PC-3 (cell line): ENCODE measurements at regions not wholly inside any gene's neighbourhood (a gene's known extent, or its start where the extent isn't known, plus 50 kb on each side); places are given as distances from the start of the nearest gene placed in this dataset.

Experiments
- EZH2 ChIP-seq: fragments of 300-600 bp; sonication (generic); IDR thresholded peaks from one replicate; pipeline ENCODE4 v1.6.1; 2017; ENCODE audit warnings: antibody characterized with exemption, mild to moderate bottlenecking, low read length; ENCODE audit not compliant: unreplicated experiment
- TF ChIP-seq, protein P1 (sequence below): fragments of 300-600 bp; sonication (generic); conservative IDR thresholded peaks from 2 replicates; pipeline ENCODE4 v1.5.1; 2017; ENCODE audit warnings: antibody characterized with exemption, low read depth, mild to moderate bottlenecking, low read length

DNA sequence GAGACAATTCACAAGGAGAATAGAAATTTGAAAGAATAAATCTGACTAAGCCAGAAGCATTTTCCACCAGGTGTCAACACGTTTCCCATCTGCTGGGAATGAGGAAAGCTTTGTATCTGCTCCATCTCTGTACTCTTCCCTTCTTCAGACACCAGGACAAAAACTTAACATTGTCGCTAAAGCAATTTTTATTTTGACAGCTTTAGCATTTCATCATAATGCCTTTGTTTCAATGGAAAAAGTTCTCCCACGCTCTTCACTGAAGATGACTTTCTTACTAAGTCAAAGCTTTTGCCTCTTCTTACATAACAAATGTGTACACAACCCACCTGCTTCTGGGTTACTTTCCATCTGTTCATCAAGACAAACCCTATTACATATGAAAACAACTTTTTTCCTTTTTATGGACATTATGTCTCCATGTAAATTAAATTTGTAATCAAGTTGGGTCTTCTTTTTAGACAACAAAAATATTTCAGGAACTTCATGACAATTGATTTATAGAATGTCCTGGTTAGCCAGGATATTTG is 141.7 kb upstream of the GUCY1A1 start:
- TF ChIP-seq, protein P1, sequence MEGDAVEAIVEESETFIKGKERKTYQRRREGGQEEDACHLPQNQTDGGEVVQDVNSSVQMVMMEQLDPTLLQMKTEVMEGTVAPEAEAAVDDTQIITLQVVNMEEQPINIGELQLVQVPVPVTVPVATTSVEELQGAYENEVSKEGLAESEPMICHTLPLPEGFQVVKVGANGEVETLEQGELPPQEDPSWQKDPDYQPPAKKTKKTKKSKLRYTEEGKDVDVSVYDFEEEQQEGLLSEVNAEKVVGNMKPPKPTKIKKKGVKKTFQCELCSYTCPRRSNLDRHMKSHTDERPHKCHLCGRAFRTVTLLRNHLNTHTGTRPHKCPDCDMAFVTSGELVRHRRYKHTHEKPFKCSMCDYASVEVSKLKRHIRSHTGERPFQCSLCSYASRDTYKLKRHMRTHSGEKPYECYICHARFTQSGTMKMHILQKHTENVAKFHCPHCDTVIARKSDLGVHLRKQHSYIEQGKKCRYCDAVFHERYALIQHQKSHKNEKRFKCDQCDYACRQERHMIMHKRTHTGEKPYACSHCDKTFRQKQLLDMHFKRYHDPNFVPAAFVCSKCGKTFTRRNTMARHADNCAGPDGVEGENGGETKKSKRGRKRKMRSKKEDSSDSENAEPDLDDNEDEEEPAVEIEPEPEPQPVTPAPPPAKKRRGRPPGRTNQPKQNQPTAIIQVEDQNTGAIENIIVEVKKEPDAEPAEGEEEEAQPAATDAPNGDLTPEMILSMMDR: no peak
- no peak for TF ChIP-seq EZH2
